ENCODE measurements at regions not wholly inside any gene's neighbourhood (a gene's known extent, or its start where the extent isn't known, plus 50 kb on each side); places are given as distances from the start of the nearest gene placed in this dataset.
"Not testable (repeated sequence)": the region's sequence is repeated elsewhere in the genome, so short reads cannot be mapped to it uniquely, and the experiment has no call there.

GRCh38 chr9:15369238-15369637, 53.4 kb upstream of the SNAPC3 start:
- H3K4me1 ChIP-seq: peaks cover 0 to 10% (median 0%) of the 10 kb centered on the region in 9 donors
- no peak overlapping the region for H3K27ac ChIP-seq
- DNase-seq (no peak), ATAC-seq (no peak)
- intact Hi-C loops (cut with DNase I): loop anchor here in 1 of 10 donors (1.0 kb wide), 1 partner anchor 40 kb away; no protein-coding TSS in a partner anchor
- H3K4me3 ChIP-seq: no peak overlapping the region
- peaks cover 0 to 11% (median 0%) of the 10 kb centered on the region in 7 donors for H3K27me3 ChIP-seq
- no peaks in the 10 kb centered on the region for H3K36me3 ChIP-seq
- no peaks in the 10 kb centered on the region for H3K9me3 ChIP-seq
- TF ChIP-seq CTCF (IDR thresholded peaks at IDR 0.05): no peak

GRCh38 chr9:15364975-15365553, 57.6 kb upstream of the SNAPC3 start:
- H3K27ac ChIP-seq: not testable (repeated sequence)

GRCh38 chr9:15361737-15362136, 54.7 kb upstream of the TTC39B start:
- H3K4me1 ChIP-seq: no peaks in the 10 kb centered on the region
- 48 to 72% methylated on average over 2 of the region's 2 CpGs for WGBS, 2 donors
- no peaks in the 10 kb centered on the region for H3K36me3 ChIP-seq
- H3K9me3 ChIP-seq: no peaks in the 10 kb centered on the region
- H3K27ac ChIP-seq: no peak overlapping the region
- intact Hi-C loops (cut with DNase I): no loop called here
- no peak for DNase-seq
- H3K4me3 ChIP-seq: no peak overlapping the region
- no peak for ATAC-seq
- TF ChIP-seq CTCF (IDR thresholded peaks at IDR 0.05): no peak
- no peaks in the 10 kb centered on the region for H3K27me3 ChIP-seq

More at GRCh38 chr9:15364975-15365553, 57.6 kb upstream of the SNAPC3 start:
- WGBS, 2 donors: 87 to 94% methylated on average over 13 of the region's 13 CpGs
- DNase-seq; intact Hi-C loops (cut with DNase I); H3K4me1 ChIP-seq; ATAC-seq; H3K4me3 ChIP-seq; H3K27me3 ChIP-seq; H3K9me3 ChIP-seq; H3K36me3 ChIP-seq: not testable (repeated sequence)

GRCh38 chr9:15357050-15357653, 50.1 kb upstream of the TTC39B start:
- 79 to 93% methylated on average over 4 of the region's 4 CpGs for WGBS, 2 donors
- Histone ChIP-seq H3K27ac (no peak overlapping the region), H3K9me3 (no peaks in the 10 kb centered on the region), H3K4me3 (no peak overlapping the region), H3K27me3 (no peaks in the 10 kb centered on the region), H3K36me3 (no peaks in the 10 kb centered on the region), H3K4me1 (no peaks in the 10 kb centered on the region)
- TF ChIP-seq CTCF (IDR thresholded peaks at IDR 0.05): no peak
- DNase-seq: no peak
- intact Hi-C loops (cut with DNase I): loop anchor here in 1 of 10 donors (10.0 kb wide), 1 partner anchor 52 kb away; the partner anchor contains the start of gene TTC39B
- no peak for ATAC-seq
